GM12892 (cell line): ENCODE measurements at regions not wholly inside any gene's neighbourhood (a gene's known extent, or its start where the extent isn't known, plus 50 kb on each side); places are given as distances from the start of the nearest gene placed in this dataset.

Experiments
- POLR2A ChIP-seq: IDR thresholded peaks from 2 replicates; pipeline ENCODE4 v1.6.1; 2011; ENCODE audit warnings: low read depth, low read length, control low read depth
- POLR2AphosphoS5 ChIP-seq: IDR thresholded peaks from 2 replicates; pipeline ENCODE4 v1.6.1; 2011; ENCODE audit warnings: low read depth, low read length, control low read depth

DNA sequence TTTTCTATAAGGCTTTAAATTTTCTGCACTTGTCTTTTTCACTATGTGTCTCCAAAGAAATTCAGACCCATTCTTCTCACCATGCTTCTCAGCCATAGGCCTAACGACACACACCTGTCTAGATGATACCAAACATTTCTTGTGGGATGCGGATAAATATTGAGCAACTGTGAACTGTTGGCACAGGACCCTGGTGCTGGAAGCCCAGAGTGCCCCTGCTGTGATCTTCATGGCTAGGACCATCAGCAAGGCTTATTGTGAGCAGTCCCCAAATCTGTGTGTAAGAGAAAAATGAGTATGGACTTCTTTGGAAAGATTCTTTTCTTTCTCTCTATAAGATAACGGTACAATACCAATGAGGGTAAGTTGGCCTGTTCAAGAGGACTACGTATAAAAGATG is 54.1 kb upstream of the NCK2 start:
- TF ChIP-seq POLR2AphosphoS5 (no peak), POLR2A (no peak)
